ENCODE measurements at regions not wholly inside any gene's neighbourhood (a gene's known extent, or its start where the extent isn't known, plus 50 kb on each side); places are given as distances from the start of the nearest gene placed in this dataset.

- TF ChIP-seq GATA3 (IDR thresholded peaks at IDR 0.05; ENCODE audit: borderline replicate concordance) (no peak), SMC3 (IDR thresholded peaks at IDR 0.05) (no peak), CTCF (IDR thresholded peaks at IDR 0.05) (no peak), CEBPB (IDR thresholded peaks at IDR 0.05) (no peak), NPAS2 (CRISPR knock-in tag; IDR thresholded peaks at IDR 0.05; ENCODE audit: borderline replicate concordance) (no peak), E2F6 (IDR thresholded peaks at IDR 0.05; ENCODE audit: borderline replicate concordance, low read depth) (no peak), RCOR1 (IDR thresholded peaks at IDR 0.05; ENCODE audit: low read depth, low read length) (no peak)
These were observed 300.2 kb downstream of the SOX4 start for GRCh38 chr6:21893793-21894192.

Data from A549 (cell line).